Immature natural killer cell (primary cell): ENCODE measurements at regions not wholly inside any gene's neighbourhood (a gene's known extent, or its start where the extent isn't known, plus 50 kb on each side); places are given as distances from the start of the nearest gene placed in this dataset.

Experiments
- DNase-seq, 3 donors: peaks; one replicate each; pipeline ENCODE4 v3.0.0; 2022; ENCODE audit warnings: mixed read lengths in 1 of 3
- H3K27ac Mint-ChIP-seq, 6 donors: one replicate each; pipeline ENCODE4 v1.8.0; 2020; ENCODE audit warnings: mixed read lengths in 6 of 6, mild to moderate bottlenecking in 5 of 6, inconsistent platforms in 4 of 6, moderate library complexity in 3 of 6
- H3K27me3 Mint-ChIP-seq, 3 donors: one replicate each; pipeline ENCODE4 v1.8.0; 2020 to 2021; ENCODE audit warnings: low read depth in 3 of 3, mild to moderate bottlenecking in 3 of 3, mixed read lengths in 3 of 3, moderate library complexity in 3 of 3, inconsistent platforms in 1 of 3
- H3K36me3 Mint-ChIP-seq, 3 donors: one replicate each; pipeline ENCODE4 v1.8.0; 2020; ENCODE audit warnings: mixed read lengths in 3 of 3, inconsistent platforms in 2 of 3, mild to moderate bottlenecking in 2 of 3
- H3K4me1 Mint-ChIP-seq, 2 donors: one replicate each; pipeline ENCODE4 v1.8.0; 2020; ENCODE audit warnings: inconsistent platforms in 2 of 2, mild to moderate bottlenecking in 2 of 2, mixed read lengths in 2 of 2, moderate library complexity in 1 of 2
- H3K4me3 Mint-ChIP-seq, 5 donors: one replicate each; pipeline ENCODE4 v1.8.0; 2020; ENCODE audit warnings: mild to moderate bottlenecking in 5 of 5, mixed read lengths in 5 of 5, inconsistent platforms in 3 of 5, moderate library complexity in 3 of 5
- H3K9me3 Mint-ChIP-seq, 6 donors: one replicate each; pipeline ENCODE4 v1.8.0; 2020; ENCODE audit warnings: mild to moderate bottlenecking in 6 of 6, mixed read lengths in 6 of 6, inconsistent platforms in 4 of 6, moderate library complexity in 3 of 6

- Mint-ChIP-seq H3K36me3 (no peaks in the 10 kb centered on the region), H3K27me3 (peaks cover 2 to 6% (median 2%) of the 10 kb centered on the region in 3 donors), H3K27ac (no peak overlapping the region), H3K9me3 (peaks cover 0 to 1% (median 0%) of the 10 kb centered on the region in 6 donors), H3K4me3 (no peak overlapping the region), H3K4me1 (peaks cover 15 to 22% of the 10 kb centered on the region in 2 donors)
- DNase-seq = no peak
These were observed 236.2 kb downstream of the ETS1 start for GRCh38 chr11:128351168-128351567.

- no peaks in the 10 kb centered on the region for H3K36me3 Mint-ChIP-seq
- DNase-seq = no peak
- H3K27me3 Mint-ChIP-seq = peaks cover 2 to 6% (median 2%) of the 10 kb centered on the region in 3 donors
- H3K27ac Mint-ChIP-seq = peak overlapping the region in 2 of 6 donors; percentile 8 to 20
- peaks cover 0 to 1% (median 0%) of the 10 kb centered on the region in 6 donors for H3K9me3 Mint-ChIP-seq
- no peak overlapping the region for H3K4me3 Mint-ChIP-seq
- peaks cover 20 to 36% of the 10 kb centered on the region in 2 donors for H3K4me1 Mint-ChIP-seq
These were observed 237.6 kb downstream of the ETS1 start for GRCh38 chr11:128349650-128350299.

GRCh38 chr11:128346804-128347203, 240.6 kb downstream of the ETS1 start:
- H3K4me3 Mint-ChIP-seq = no peak overlapping the region
- no peaks in the 10 kb centered on the region for H3K9me3 Mint-ChIP-seq
- H3K27me3 Mint-ChIP-seq = peaks cover 0 to 2% (median 2%) of the 10 kb centered on the region in 3 donors
- peak overlapping the region in 1 of 6 donors; percentile 33 for H3K27ac Mint-ChIP-seq
- H3K36me3 Mint-ChIP-seq = no peaks in the 10 kb centered on the region
- peaks cover 37 to 55% of the 10 kb centered on the region in 2 donors for H3K4me1 Mint-ChIP-seq
- no peak for DNase-seq

GRCh38 chr11:128345316-128345715, 242.0 kb downstream of the ETS1 start:
- DNase-seq = peak; percentile 16 to 34 (median 32)
- Mint-ChIP-seq H3K27me3 (peaks cover 0 to 3% (median 0%) of the 10 kb centered on the region in 3 donors), H3K27ac (peak overlapping the region in 5 of 6 donors; percentile 14 to 81 (median 75)), H3K9me3 (no peaks in the 10 kb centered on the region), H3K4me1 (peaks cover 46 to 64% of the 10 kb centered on the region in 2 donors), H3K36me3 (no peaks in the 10 kb centered on the region), H3K4me3 (no peak overlapping the region)

- no peaks in the 10 kb centered on the region for H3K36me3 Mint-ChIP-seq
- no peaks in the 10 kb centered on the region for H3K9me3 Mint-ChIP-seq
- H3K27ac Mint-ChIP-seq = peak overlapping the region in 3 of 6 donors; percentile 6 to 68 (median 8)
- no peak overlapping the region for H3K4me3 Mint-ChIP-seq
- H3K4me1 Mint-ChIP-seq = peaks cover 42 to 65% of the 10 kb centered on the region in 2 donors
- no peak for DNase-seq
- peaks cover 0 to 3% (median 0%) of the 10 kb centered on the region in 3 donors for H3K27me3 Mint-ChIP-seq
These were observed 243.5 kb downstream of the ETS1 start for GRCh38 chr11:128343870-128344269.

GRCh38 chr11:128343135-128343514, 244.2 kb downstream of the ETS1 start:
- Mint-ChIP-seq H3K4me3 (peak overlapping the region in 1 of 5 donors; percentile 34), H3K4me1 (peaks cover 42 to 65% of the 10 kb centered on the region in 2 donors)

GRCh38 chr11:128342511-128343134, 244.7 kb downstream of the ETS1 start:
- peaks cover 0 to 3% (median 3%) of the 10 kb centered on the region in 3 donors for H3K27me3 Mint-ChIP-seq
- H3K4me1 Mint-ChIP-seq = peaks cover 42 to 65% of the 10 kb centered on the region in 2 donors
- peak overlapping the region; percentile 0 to 81 (median 59) for H3K27ac Mint-ChIP-seq
- H3K4me3 Mint-ChIP-seq = peak overlapping the region in 1 of 5 donors; percentile 34
- DNase-seq = no peak
- no peaks in the 10 kb centered on the region for H3K9me3 Mint-ChIP-seq
- no peaks in the 10 kb centered on the region for H3K36me3 Mint-ChIP-seq

More at GRCh38 chr11:128343135-128343514, 244.2 kb downstream of the ETS1 start:
- no peak for DNase-seq
- Mint-ChIP-seq H3K36me3 (no peaks in the 10 kb centered on the region), H3K9me3 (no peaks in the 10 kb centered on the region), H3K27me3 (peaks cover 0 to 3% (median under 1%) of the 10 kb centered on the region in 3 donors), H3K27ac (peak overlapping the region in 5 of 6 donors; percentile 0 to 81 (median 56))

GRCh38 chr11:128341280-128342248, 245.8 kb downstream of the ETS1 start:
- Mint-ChIP-seq H3K4me3 (peak overlapping the region; percentile 12 to 61 (median 48)), H3K36me3 (no peaks in the 10 kb centered on the region), H3K27me3 (peaks cover 0 to 5% (median 3%) of the 10 kb centered on the region in 3 donors), H3K4me1 (peaks cover 42 to 65% of the 10 kb centered on the region in 2 donors), H3K9me3 (no peaks in the 10 kb centered on the region), H3K27ac (peak overlapping the region in 5 of 6 donors; percentile 35 to 81 (median 63))
- DNase-seq = peak; percentile 23 to 30 (median 28)

GRCh38 chr11:128339792-128340191, 247.6 kb downstream of the ETS1 start:
- H3K36me3 Mint-ChIP-seq = no peaks in the 10 kb centered on the region
- peak overlapping the region in 5 of 6 donors; percentile 39 to 77 (median 73) for H3K27ac Mint-ChIP-seq
- H3K4me3 Mint-ChIP-seq = no peak overlapping the region
- DNase-seq = no peak
- no peaks in the 10 kb centered on the region for H3K9me3 Mint-ChIP-seq
- H3K4me1 Mint-ChIP-seq = peaks cover 36 to 49% of the 10 kb centered on the region in 2 donors
- peaks cover 0 to 5% (median 3%) of the 10 kb centered on the region in 3 donors for H3K27me3 Mint-ChIP-seq

GRCh38 chr11:128338811-128339210, 248.5 kb downstream of the ETS1 start:
- no peak for DNase-seq
- Mint-ChIP-seq H3K27me3 (peaks cover 0 to 5% (median 3%) of the 10 kb centered on the region in 3 donors), H3K4me1 (peaks cover 31 to 48% of the 10 kb centered on the region in 2 donors), H3K27ac (peak overlapping the region in 2 of 6 donors; percentile 11 to 39), H3K36me3 (no peaks in the 10 kb centered on the region), H3K4me3 (no peak overlapping the region), H3K9me3 (no peaks in the 10 kb centered on the region)

GRCh38 chr11:128336203-128336602, 251.2 kb downstream of the ETS1 start:
- Mint-ChIP-seq H3K4me3 (no peak overlapping the region), H3K27ac (peak overlapping the region in 1 of 6 donors; percentile 41), H3K9me3 (no peaks in the 10 kb centered on the region), H3K27me3 (peaks cover 0 to 7% (median 3%) of the 10 kb centered on the region in 3 donors), H3K36me3 (no peaks in the 10 kb centered on the region), H3K4me1 (peaks cover 11 to 32% of the 10 kb centered on the region in 2 donors)
- DNase-seq = no peak

- Mint-ChIP-seq H3K27ac (peak overlapping the region in 1 of 6 donors; percentile 41), H3K4me1 (peaks cover 11 to 32% of the 10 kb centered on the region in 2 donors), H3K27me3 (peaks cover 0 to 7% (median 2%) of the 10 kb centered on the region in 3 donors), H3K4me3 (no peak overlapping the region), H3K9me3 (no peaks in the 10 kb centered on the region), H3K36me3 (peaks cover 0 to under 1% (median 0%) of the 10 kb centered on the region in 3 donors)
- no peak for DNase-seq
These were observed 251.6 kb downstream of the ETS1 start for GRCh38 chr11:128335729-128336128.
